Stimulated activated CD8-positive, alpha-beta memory T cell treated with anti-CD3 and anti-CD28 coated beads, Interleukin-7, amount 100 ng/mL, for 24 hours (primary cell): ENCODE measurements at regions not wholly inside any gene's neighbourhood (a gene's known extent, or its start where the extent isn't known, plus 50 kb on each side); places are given as distances from the start of the nearest gene placed in this dataset.

ENCODE experiments used
- DNase-seq: peaks from one replicate; pipeline ENCODE4 v3.0.0-alpha.2; 2020; ENCODE audit warnings: low read depth

- DNase-seq, result no peak
These were observed 131.3 kb downstream of the PHLDA1 start for GRCh38 chr12:75900226-75900625.

- no peak for DNase-seq
These were observed 136.4 kb downstream of the PHLDA1 start for GRCh38 chr12:75894965-75895754.

GRCh38 chr12:75893765-75894164 lies 137.8 kb downstream of the PHLDA1 start:
- DNase-seq, result no peak

GRCh38 chr12:75892731-75893408 lies 138.7 kb downstream of the PHLDA1 start:
- no peak for DNase-seq

GRCh38 chr12:75891072-75891471 lies 140.5 kb downstream of the PHLDA1 start:
- DNase-seq, result no peak

- DNase-seq, result no peak
These were observed 140.9 kb downstream of the PHLDA1 start for GRCh38 chr12:75890660-75891059.

- no peak for DNase-seq
These were observed 141.4 kb downstream of the PHLDA1 start for GRCh38 chr12:75890141-75890540.

- DNase-seq, result no peak
These were observed 142.5 kb downstream of the PHLDA1 start for GRCh38 chr12:75888874-75889613.

- DNase-seq, result no peak
These were observed 143.2 kb downstream of the PHLDA1 start for GRCh38 chr12:75888399-75888798.

- DNase-seq, result no peak
These were observed 143.6 kb downstream of the PHLDA1 start for GRCh38 chr12:75887979-75888378.

- no peak for DNase-seq
These were observed 147.1 kb downstream of the PHLDA1 start for GRCh38 chr12:75884465-75884985.

- DNase-seq, result no peak
These were observed 148.3 kb downstream of the PHLDA1 start for GRCh38 chr12:75883241-75883640.

GRCh38 chr12:75882421-75882820 lies 149.2 kb downstream of the PHLDA1 start:
- DNase-seq, result no peak

- no peak for DNase-seq
These were observed 149.7 kb downstream of the PHLDA1 start for GRCh38 chr12:75881920-75882319.

- no peak for DNase-seq
These were observed 153.6 kb downstream of the PHLDA1 start for GRCh38 chr12:75877763-75878621.

GRCh38 chr12:75876832-75877762 lies 154.5 kb downstream of the PHLDA1 start:
- DNase-seq, result no peak

GRCh38 chr12:75874441-75874840 lies 157.1 kb downstream of the PHLDA1 start:
- DNase-seq, result no peak

GRCh38 chr12:75872762-75873161 lies 158.8 kb downstream of the PHLDA1 start:
- no peak for DNase-seq

- DNase-seq, result no peak
These were observed 160.7 kb downstream of the PHLDA1 start for GRCh38 chr12:75870878-75871277.

- DNase-seq, result no peak
These were observed 163.1 kb downstream of the PHLDA1 start for GRCh38 chr12:75868501-75868900.

GRCh38 chr12:75865315-75865714 lies 166.3 kb downstream of the PHLDA1 start:
- DNase-seq, result no peak
